HG03342 (cell line): ENCODE measurements at regions not wholly inside any gene's neighbourhood (a gene's known extent, or its start where the extent isn't known, plus 50 kb on each side); places are given as distances from the start of the nearest gene placed in this dataset.
"Not testable (repeated sequence)": the region's sequence is repeated elsewhere in the genome, so short reads cannot be mapped to it uniquely, and the experiment has no call there.

ENCODE experiments used
- ATAC-seq: cut with Tn5 transposase; IDR thresholded peaks from one replicate; pipeline ENCODE4 v1.9.1; 2021; ENCODE audit warnings: mild to moderate bottlenecking, moderate library complexity; ENCODE audit not compliant: unreplicated experiment

- not testable (repeated sequence) for ATAC-seq
Observed at GRCh38 chr7:142575351-142575750, 173.9 kb upstream of the PRSS1 start.

- ATAC-seq: no peak
Observed at GRCh38 chr7:142571581-142571980, 177.7 kb upstream of the PRSS1 start.

GRCh38 chr7:142569851-142570250, 179.4 kb upstream of the PRSS1 start:
- ATAC-seq: no peak

GRCh38 chr7:142568435-142569097, 180.7 kb upstream of the PRSS1 start:
- ATAC-seq: no peak

- no peak for ATAC-seq
Observed at GRCh38 chr7:142567201-142568075, 181.8 kb upstream of the PRSS1 start.

GRCh38 chr7:142566271-142566670, 183.0 kb upstream of the PRSS1 start:
- ATAC-seq: no peak

- ATAC-seq: not testable (repeated sequence)
Observed at GRCh38 chr7:142564125-142564524, 185.1 kb upstream of the PRSS1 start.

- no peak for ATAC-seq
Observed at GRCh38 chr7:142563470-142563869, 185.8 kb upstream of the PRSS1 start.

- no peak for ATAC-seq
Observed at GRCh38 chr7:142562688-142563087, 186.6 kb upstream of the PRSS1 start.

GRCh38 chr7:142561396-142561795, 187.9 kb upstream of the PRSS1 start:
- not testable (repeated sequence) for ATAC-seq

GRCh38 chr7:142560770-142561169, 188.5 kb upstream of the PRSS1 start:
- not testable (repeated sequence) for ATAC-seq

GRCh38 chr7:142560166-142560565, 189.1 kb upstream of the PRSS1 start:
- no peak for ATAC-seq

- ATAC-seq: peak; percentile 92
Observed at GRCh38 chr7:142557971-142558582, 191.2 kb upstream of the PRSS1 start.

GRCh38 chr7:142556740-142557139, 192.5 kb upstream of the PRSS1 start:
- ATAC-seq: no peak

GRCh38 chr7:142554560-142555532, 194.4 kb upstream of the PRSS1 start:
- no peak for ATAC-seq

GRCh38 chr7:142553216-142553615, 196.1 kb upstream of the PRSS1 start:
- no peak for ATAC-seq

- no peak for ATAC-seq
Observed at GRCh38 chr7:142548978-142549377, 200.3 kb upstream of the PRSS1 start.

- ATAC-seq: no peak
Observed at GRCh38 chr7:142546452-142546851, 202.8 kb upstream of the PRSS1 start.

- ATAC-seq: no peak
Observed at GRCh38 chr7:142542942-142543341, 206.3 kb upstream of the PRSS1 start.

- ATAC-seq: no peak
Observed at GRCh38 chr7:142542105-142542504, 207.2 kb upstream of the PRSS1 start.

- no peak for ATAC-seq
Observed at GRCh38 chr7:142540371-142540770, 208.9 kb upstream of the PRSS1 start.
